CD14-positive monocyte (primary cell): ENCODE measurements at regions not wholly inside any gene's neighbourhood (a gene's known extent, or its start where the extent isn't known, plus 50 kb on each side); places are given as distances from the start of the nearest gene placed in this dataset.

Experiments used
- DNase-seq, 3 donors: peaks; one replicate each; pipeline ENCODE4 v3.0.0-alpha.2; 2011 to 2022
- H2AFZ ChIP-seq: 2 replicates; pipeline ENCODE4 v1.6.0; 2012; ENCODE audit warnings: mild to moderate bottlenecking, low read depth, low read length, inconsistent platforms; ENCODE audit not compliant: insufficient read depth, poor library complexity, severe bottlenecking
- H3K27ac ChIP-seq, 2 donors: 1 replicate in 1 of 2; 2 replicates in 1 of 2; pipeline ENCODE4 v1.5.1; 2012 to 2013; ENCODE audit warnings: low read length in 2 of 2, control low read depth in 1 of 2, inconsistent platforms in 1 of 2, low read depth in 1 of 2, mild to moderate bottlenecking in 1 of 2
- H3K27me3 ChIP-seq, 2 donors: one replicate each; pipeline versions ENCODE4 v1.6.0 to v1.6.1; 2011 to 2013; ENCODE audit warnings: low read length in 2 of 2; ENCODE audit not compliant: control insufficient read depth in 2 of 2, insufficient read depth in 2 of 2
- H3K36me3 ChIP-seq, 2 donors: replicated peaks in 1 of 2; 1 replicate in 1 of 2; 2 replicates in 1 of 2; pipeline versions ENCODE4 v1.5.1 to v1.6.1; 2012 to 2013; ENCODE audit warnings: low read length in 2 of 2, control low read depth in 1 of 2, inconsistent platforms in 1 of 2, mild to moderate bottlenecking in 1 of 2; ENCODE audit not compliant: insufficient read depth in 2 of 2, control insufficient read depth in 1 of 2
- H3K4me1 ChIP-seq, 2 donors: 1 replicate in 1 of 2; 2 replicates in 1 of 2; pipeline versions ENCODE4 v1.5.1 to v1.6.1; 2012 to 2013; ENCODE audit warnings: low read length in 2 of 2, control low read depth in 1 of 2, inconsistent platforms in 1 of 2, mild to moderate bottlenecking in 1 of 2, moderate library complexity in 1 of 2; ENCODE audit not compliant: insufficient read depth in 2 of 2, control insufficient read depth in 1 of 2
- H3K4me2 ChIP-seq: replicated peaks from 2 replicates; pipeline ENCODE3; 2012; ENCODE audit warnings: low read length, moderate library complexity, mild to moderate bottlenecking; ENCODE audit not compliant: poor library complexity, severe bottlenecking; ENCODE audit errors: extremely low read depth
- H3K4me3 ChIP-seq, 3 experiments: fragments of 200-600 bp in 1 of 3; sonication (generic) in 1 of 3; replicated peaks in 1 of 3; 1 replicate in 2 of 3; 2 replicates in 1 of 3; pipeline ENCODE4 v1.5.1; 2011 to 2013; ENCODE audit warnings: low read length in 3 of 3, mild to moderate bottlenecking in 3 of 3, control low read depth in 2 of 3, low read depth in 2 of 3, inconsistent platforms in 1 of 3, moderate library complexity in 1 of 3
- H3K79me2 ChIP-seq: 2 replicates; pipeline ENCODE4 v1.6.0; 2012; ENCODE audit warnings: mild to moderate bottlenecking, control low read depth, inconsistent platforms, low read length, moderate library complexity; ENCODE audit not compliant: insufficient read depth
- H3K9ac ChIP-seq: 2 replicates; pipeline ENCODE4 v1.6.0; 2017; ENCODE audit warnings: low read length, mild to moderate bottlenecking; ENCODE audit not compliant: insufficient read depth, poor library complexity, severe bottlenecking
- H3K9me3 ChIP-seq, 2 donors: replicated peaks in 1 of 2; 1 replicate in 1 of 2; 2 replicates in 1 of 2; pipeline versions ENCODE4 v1.5.1 to v1.6.1; 2012 to 2013; ENCODE audit warnings: low read length in 2 of 2, control low read depth in 1 of 2; ENCODE audit not compliant: control insufficient read depth in 1 of 2, insufficient read depth in 1 of 2
- H4K20me1 ChIP-seq: 2 replicates; pipeline ENCODE4 v1.6.0; 2012; ENCODE audit warnings: mild to moderate bottlenecking, low read length, control low read depth, moderate library complexity; ENCODE audit not compliant: insufficient read depth
- H3K27ac Mint-ChIP-seq, 7 donors: one replicate each; pipeline ENCODE4 v1.8.0; 2020; ENCODE audit warnings: mild to moderate bottlenecking in 7 of 7, mixed read lengths in 7 of 7, moderate library complexity in 6 of 7, inconsistent platforms in 2 of 7
- H3K27me3 Mint-ChIP-seq, 3 donors: one replicate each; pipeline ENCODE4 v1.8.0; 2021 to 2022; ENCODE audit warnings: low read depth in 3 of 3, mild to moderate bottlenecking in 3 of 3, mixed read lengths in 3 of 3, moderate library complexity in 3 of 3, inconsistent platforms in 1 of 3
- H3K36me3 Mint-ChIP-seq, 2 donors: one replicate each; pipeline ENCODE4 v1.8.0; 2020; ENCODE audit warnings: mixed read lengths in 2 of 2, inconsistent platforms in 1 of 2, mild to moderate bottlenecking in 1 of 2
- H3K4me1 Mint-ChIP-seq: one replicate; pipeline ENCODE4 v1.8.0; 2020; ENCODE audit warnings: mild to moderate bottlenecking, mixed read lengths
- H3K4me3 Mint-ChIP-seq, 2 donors: one replicate each; pipeline ENCODE4 v1.8.0; 2020; ENCODE audit warnings: mild to moderate bottlenecking in 2 of 2, mixed read lengths in 2 of 2, moderate library complexity in 1 of 2
- H3K9me3 Mint-ChIP-seq, 7 donors: one replicate each; pipeline ENCODE4 v1.8.0; 2020 to 2022; ENCODE audit warnings: mixed read lengths in 7 of 7, mild to moderate bottlenecking in 6 of 7, moderate library complexity in 6 of 7, inconsistent platforms in 2 of 7
- WGBS: methylation state at CpG from one replicate; pipeline ENCODE4 v1.1.5; 2013; ENCODE audit warnings: missing lambda C conversion rate; ENCODE audit not compliant: insufficient coverage; 5-methylcytosine and 5-hydroxymethylcytosine counted together
- intact Hi-C, 2 donors: fragments of 100-400 bp; cut with micrococcal nuclease; formaldehyde crosslinking; loops; one replicate each; pipeline versions ENCODE4 v1.15.0 to v1.15.1; 2023
- TF ChIP-seq, protein P1 (sequence below): fragments of 200-600 bp; IDR thresholded peaks from one replicate; pipeline ENCODE4 v1.8.0; 2022; ENCODE audit warnings: antibody characterized with exemption, mild to moderate bottlenecking

GRCh38 chr12:71000748-71001147 lies 80.2 kb upstream of the PTPRR start:
- no peaks in the 10 kb centered on the region for H3K36me3 ChIP-seq
- no peaks in the 10 kb centered on the region for H3K27me3 ChIP-seq
- no peak overlapping the region for H2AFZ ChIP-seq
- TF ChIP-seq, protein P1, sequence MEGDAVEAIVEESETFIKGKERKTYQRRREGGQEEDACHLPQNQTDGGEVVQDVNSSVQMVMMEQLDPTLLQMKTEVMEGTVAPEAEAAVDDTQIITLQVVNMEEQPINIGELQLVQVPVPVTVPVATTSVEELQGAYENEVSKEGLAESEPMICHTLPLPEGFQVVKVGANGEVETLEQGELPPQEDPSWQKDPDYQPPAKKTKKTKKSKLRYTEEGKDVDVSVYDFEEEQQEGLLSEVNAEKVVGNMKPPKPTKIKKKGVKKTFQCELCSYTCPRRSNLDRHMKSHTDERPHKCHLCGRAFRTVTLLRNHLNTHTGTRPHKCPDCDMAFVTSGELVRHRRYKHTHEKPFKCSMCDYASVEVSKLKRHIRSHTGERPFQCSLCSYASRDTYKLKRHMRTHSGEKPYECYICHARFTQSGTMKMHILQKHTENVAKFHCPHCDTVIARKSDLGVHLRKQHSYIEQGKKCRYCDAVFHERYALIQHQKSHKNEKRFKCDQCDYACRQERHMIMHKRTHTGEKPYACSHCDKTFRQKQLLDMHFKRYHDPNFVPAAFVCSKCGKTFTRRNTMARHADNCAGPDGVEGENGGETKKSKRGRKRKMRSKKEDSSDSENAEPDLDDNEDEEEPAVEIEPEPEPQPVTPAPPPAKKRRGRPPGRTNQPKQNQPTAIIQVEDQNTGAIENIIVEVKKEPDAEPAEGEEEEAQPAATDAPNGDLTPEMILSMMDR = no peak
- peaks cover 0 to 5% of the 10 kb centered on the region in 2 donors for H3K9me3 ChIP-seq
- no peaks in the 10 kb centered on the region for H3K79me2 ChIP-seq
- no CpG with 5 or more reads among the region's 1 CpG for WGBS
- Mint-ChIP-seq H3K9me3 (peaks cover 0 to 4% (median 2%) of the 10 kb centered on the region in 7 donors), H3K4me3 (no peak overlapping the region), H3K4me1 (no peaks in the 10 kb centered on the region), H3K27me3 (peaks cover 0 to 1% (median 1%) of the 10 kb centered on the region in 3 donors), H3K27ac (no peak overlapping the region), H3K36me3 (no peaks in the 10 kb centered on the region)
- no peaks in the 10 kb centered on the region for H4K20me1 ChIP-seq
- no peak overlapping the region for H3K4me3 ChIP-seq
- H3K27ac ChIP-seq = no peak overlapping the region
- H3K9ac ChIP-seq = no peak overlapping the region
- intact Hi-C loops = no loop called here
- DNase-seq = no peak
- H3K4me2 ChIP-seq = no peak overlapping the region
- no peaks in the 10 kb centered on the region for H3K4me1 ChIP-seq

- H3K27ac ChIP-seq = no peak overlapping the region
- DNase-seq = no peak
- no peaks in the 10 kb centered on the region for H3K4me1 ChIP-seq
- Mint-ChIP-seq H3K36me3 (no peaks in the 10 kb centered on the region), H3K27ac (peak overlapping the region in 1 of 7 donors; percentile 67), H3K9me3 (peaks cover 0 to 4% (median 2%) of the 10 kb centered on the region in 7 donors), H3K27me3 (peaks cover 0 to 1% (median 1%) of the 10 kb centered on the region in 3 donors), H3K4me1 (no peaks in the 10 kb centered on the region), H3K4me3 (no peak overlapping the region)
- 83% methylated on average over 1 of the region's 2 CpGs for WGBS
- no peak overlapping the region for H3K9ac ChIP-seq
- no peaks in the 10 kb centered on the region for H3K27me3 ChIP-seq
- no peak overlapping the region for H2AFZ ChIP-seq
- TF ChIP-seq, protein P1 = no peak
- H4K20me1 ChIP-seq = no peaks in the 10 kb centered on the region
- no peak overlapping the region for H3K4me2 ChIP-seq
- peaks cover 0 to 5% of the 10 kb centered on the region in 2 donors for H3K9me3 ChIP-seq
- no peaks in the 10 kb centered on the region for H3K36me3 ChIP-seq
- no peak overlapping the region for H3K4me3 ChIP-seq
- no peaks in the 10 kb centered on the region for H3K79me2 ChIP-seq
- intact Hi-C loops = no loop called here
Observed at GRCh38 chr12:71000255-71000654, 79.7 kb upstream of the PTPRR start.
